Activated naive CD8-positive, alpha-beta T cell treated with anti-CD3 and anti-CD28 coated beads, Interleukin-2, amount 10 ng/mL, durations not matched to agents 7 days and 5 days (primary cell): ENCODE measurements at regions not wholly inside any gene's neighbourhood (a gene's known extent, or its start where the extent isn't known, plus 50 kb on each side); places are given as distances from the start of the nearest gene placed in this dataset.
"Not testable (repeated sequence)": the region's sequence is repeated elsewhere in the genome, so short reads cannot be mapped to it uniquely, and the experiment has no call there.

ENCODE experiments used
- ATAC-seq: fragments of 150-1000 bp; cut with Tn5 transposase; one replicate; pipeline ENCODE4 v1.10.0; 2021; ENCODE audit warnings: low read depth, moderate library complexity
- POLR2A ChIA-PET: fragments of 350-600 bp; sonication (Branson Sonifier 250); formaldehyde crosslinking; loops from one replicate; lab custom pipeline; 2021; ENCODE audit warnings: antibody characterized with exemption; lab: Charles Lee
- DNase-seq: peaks from one replicate; pipeline ENCODE4 v3.0.0; 2021
- H3K27ac Mint-ChIP-seq: one replicate; pipeline ENCODE4 v1.8.0; 2022; ENCODE audit warnings: mild to moderate bottlenecking, mixed read lengths
- H3K27me3 Mint-ChIP-seq: one replicate; pipeline ENCODE4 v1.8.0; 2022; ENCODE audit warnings: mild to moderate bottlenecking, moderate library complexity, mixed read lengths
- H3K36me3 Mint-ChIP-seq: one replicate; pipeline ENCODE4 v1.8.0; 2021; ENCODE audit warnings: mild to moderate bottlenecking, mixed read lengths
- H3K4me1 Mint-ChIP-seq: one replicate; pipeline ENCODE4 v1.8.0; 2021; ENCODE audit warnings: mixed read lengths
- H3K4me3 Mint-ChIP-seq: one replicate; pipeline ENCODE4 v1.8.0; 2022; ENCODE audit warnings: mild to moderate bottlenecking, moderate library complexity, mixed read lengths
- H3K9me3 Mint-ChIP-seq: one replicate; pipeline ENCODE4 v1.8.0; 2021; ENCODE audit warnings: mixed read lengths

DNA sequence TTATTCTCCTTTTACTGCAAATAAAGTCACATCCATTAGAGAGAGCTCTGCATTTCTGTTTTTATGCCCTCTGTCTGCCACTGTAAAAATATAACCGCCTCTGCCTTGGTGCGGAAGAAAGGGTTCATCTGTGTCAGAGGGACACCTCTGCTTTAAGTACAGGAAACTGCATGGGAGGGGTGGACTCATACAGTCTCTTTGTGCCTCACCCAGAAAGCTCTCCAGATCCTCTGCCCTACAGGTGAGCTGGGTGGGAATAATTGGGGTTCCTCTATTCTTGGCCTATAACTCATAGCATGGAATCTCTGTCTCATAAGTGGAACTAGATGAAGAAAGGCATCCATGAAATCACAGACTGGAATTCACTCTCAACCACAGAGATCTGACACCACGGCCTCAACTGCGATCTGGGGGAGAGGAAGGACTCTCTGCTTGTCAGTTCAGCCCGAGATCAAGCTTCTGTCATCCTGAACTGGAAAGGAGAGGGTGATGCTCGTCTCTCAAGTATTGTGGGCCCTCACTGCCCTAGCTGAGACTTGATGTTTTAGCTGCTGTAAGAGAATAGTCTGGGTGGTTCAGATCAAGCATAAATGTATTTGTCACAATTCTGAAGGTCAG, 702.3 kb downstream of the TMEM121 start:
- H3K27me3 Mint-ChIP-seq: no peaks in the 10 kb centered on the region
- peak overlapping the region; percentile 81 for H3K4me3 Mint-ChIP-seq
- ATAC-seq (peak; percentile 96), DNase-seq (no peak)
- POLR2A ChIA-PET: interaction anchor here (0.6 kb wide), 1 partner anchor 8 kb away, joined by 3 read pairs; no protein-coding TSS in a partner anchor
- H3K4me1 Mint-ChIP-seq: peaks cover 22% of the 10 kb centered on the region
- H3K27ac Mint-ChIP-seq: peak overlapping the region; percentile 91
- H3K36me3 Mint-ChIP-seq: peaks cover 2% of the 10 kb centered on the region
- no peaks in the 10 kb centered on the region for H3K9me3 Mint-ChIP-seq

DNA sequence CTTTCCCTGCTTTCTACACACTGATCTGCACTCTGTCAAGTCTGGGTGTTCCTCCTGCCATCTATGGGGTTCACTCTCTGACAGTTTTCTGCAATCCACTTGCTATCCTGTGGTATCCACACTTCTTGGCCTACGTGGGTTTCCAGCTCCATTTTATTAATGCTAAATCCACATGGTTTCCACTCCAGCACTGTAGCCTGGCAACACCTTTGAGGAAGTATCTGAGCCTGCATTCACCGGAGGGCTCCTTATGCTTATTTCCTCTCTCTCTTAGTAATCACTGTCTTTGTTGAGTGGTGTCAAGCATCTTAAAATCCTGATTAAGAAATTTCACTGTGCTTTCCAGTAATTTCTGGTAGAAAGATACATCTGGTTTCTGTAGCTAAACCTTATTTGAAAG, 703.7 kb downstream of the TMEM121 start:
- no peaks in the 10 kb centered on the region for H3K9me3 Mint-ChIP-seq
- POLR2A ChIA-PET: interaction anchor here (1.1 kb wide), 1 partner anchor 8 kb away, joined by 4 read pairs; no protein-coding TSS in a partner anchor
- H3K4me1 Mint-ChIP-seq: peaks cover 15% of the 10 kb centered on the region
- H3K36me3 Mint-ChIP-seq: no peaks in the 10 kb centered on the region
- no peaks in the 10 kb centered on the region for H3K27me3 Mint-ChIP-seq
- no peak overlapping the region for H3K4me3 Mint-ChIP-seq
- ATAC-seq (no peak), DNase-seq (no peak)
- H3K27ac Mint-ChIP-seq: no peak overlapping the region

GRCh38 chr14:106233191-106233590, 706.8 kb downstream of the TMEM121 start:
- H3K27me3 Mint-ChIP-seq: peaks cover 14% of the 10 kb centered on the region
- H3K4me3 Mint-ChIP-seq, DNase-seq, H3K9me3 Mint-ChIP-seq, ATAC-seq, H3K36me3 Mint-ChIP-seq, H3K27ac Mint-ChIP-seq, POLR2A ChIA-PET: not testable (repeated sequence)
- H3K4me1 Mint-ChIP-seq: peaks cover 15% of the 10 kb centered on the region

DNA sequence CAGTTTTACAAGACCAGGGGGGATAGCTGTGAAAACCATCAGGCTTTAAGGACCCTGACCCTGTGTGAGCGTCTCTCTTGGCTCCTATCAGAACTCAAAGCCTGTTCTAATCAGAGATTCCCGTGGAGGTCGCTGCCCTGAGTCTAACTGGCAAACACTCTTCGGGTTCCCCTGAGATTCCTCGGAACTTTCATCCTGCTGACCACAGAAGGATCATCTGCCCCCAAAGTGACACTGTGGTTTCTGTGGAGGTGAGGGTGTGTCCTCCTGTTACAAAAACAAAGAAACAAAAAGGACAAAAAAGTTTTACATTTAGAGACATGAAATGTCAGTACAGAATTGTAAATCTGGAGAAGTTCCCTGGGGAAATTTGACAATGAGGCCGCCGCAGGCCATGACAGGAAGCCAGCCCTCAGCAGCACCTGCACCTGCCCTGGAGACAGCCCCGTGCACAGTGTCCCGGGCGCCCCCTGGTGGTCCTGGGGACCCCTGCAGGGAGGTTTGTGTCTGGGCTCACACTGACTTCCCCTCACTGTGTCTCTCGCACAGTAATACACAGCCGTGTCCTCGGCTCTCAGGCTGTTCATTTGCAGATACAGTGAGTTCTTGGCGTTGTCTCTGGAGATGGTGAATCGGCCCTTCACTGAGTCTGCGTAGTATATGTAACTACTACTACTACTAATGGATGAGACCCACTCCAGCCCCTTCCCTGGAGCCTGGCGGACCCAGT, 708.3 kb downstream of the TMEM121 start:
- H3K27ac Mint-ChIP-seq, POLR2A ChIA-PET, H3K4me3 Mint-ChIP-seq: not testable (repeated sequence)

GRCh38 chr14:106235356-106236159, 709.2 kb downstream of the TMEM121 start:
- no peak overlapping the region for H3K27ac Mint-ChIP-seq

More for the DNA sequence above, 708.3 kb downstream of the TMEM121 start:
- not testable (repeated sequence) for ATAC-seq, H3K9me3 Mint-ChIP-seq, DNase-seq, H3K36me3 Mint-ChIP-seq, H3K4me1 Mint-ChIP-seq
- H3K27me3 Mint-ChIP-seq: peaks cover 18% of the 10 kb centered on the region

GRCh38 chr14:106248321-106249192, 722.2 kb downstream of the TMEM121 start:
- POLR2A ChIA-PET: no interaction called here
- ATAC-seq (no peak), DNase-seq (no peak)
- H3K4me3 Mint-ChIP-seq: no peak overlapping the region
- peaks cover 3% of the 10 kb centered on the region for H3K36me3 Mint-ChIP-seq
- peaks cover 8% of the 10 kb centered on the region for H3K4me1 Mint-ChIP-seq
- peaks cover 43% of the 10 kb centered on the region for H3K27me3 Mint-ChIP-seq
- no peak overlapping the region for H3K27ac Mint-ChIP-seq
- H3K9me3 Mint-ChIP-seq: no peaks in the 10 kb centered on the region

More at GRCh38 chr14:106235356-106236159, 709.2 kb downstream of the TMEM121 start:
- H3K27me3 Mint-ChIP-seq: peaks cover 27% of the 10 kb centered on the region
- no peaks in the 10 kb centered on the region for H3K9me3 Mint-ChIP-seq
- H3K4me3 Mint-ChIP-seq: no peak overlapping the region
- H3K4me1 Mint-ChIP-seq: peaks cover 7% of the 10 kb centered on the region
- ATAC-seq: no peak
- DNase-seq: no peak
- POLR2A ChIA-PET: no interaction called here
- H3K36me3 Mint-ChIP-seq: no peaks in the 10 kb centered on the region

- peaks cover 35% of the 10 kb centered on the region for H3K27me3 Mint-ChIP-seq
- H3K27ac Mint-ChIP-seq, POLR2A ChIA-PET, H3K36me3 Mint-ChIP-seq, H3K4me1 Mint-ChIP-seq, H3K9me3 Mint-ChIP-seq, DNase-seq, ATAC-seq, H3K4me3 Mint-ChIP-seq: not testable (repeated sequence)
These were observed 727.6 kb downstream of the TMEM121 start for GRCh38 chr14:106253995-106254394.

GRCh38 chr14:106257569-106257994, 731.2 kb downstream of the TMEM121 start:
- H3K27ac Mint-ChIP-seq, H3K36me3 Mint-ChIP-seq, H3K9me3 Mint-ChIP-seq, POLR2A ChIA-PET, H3K4me1 Mint-ChIP-seq, H3K4me3 Mint-ChIP-seq, ATAC-seq: not testable (repeated sequence)
- peak; percentile 85 for DNase-seq
- H3K27me3 Mint-ChIP-seq: peaks cover 50% of the 10 kb centered on the region

DNA sequence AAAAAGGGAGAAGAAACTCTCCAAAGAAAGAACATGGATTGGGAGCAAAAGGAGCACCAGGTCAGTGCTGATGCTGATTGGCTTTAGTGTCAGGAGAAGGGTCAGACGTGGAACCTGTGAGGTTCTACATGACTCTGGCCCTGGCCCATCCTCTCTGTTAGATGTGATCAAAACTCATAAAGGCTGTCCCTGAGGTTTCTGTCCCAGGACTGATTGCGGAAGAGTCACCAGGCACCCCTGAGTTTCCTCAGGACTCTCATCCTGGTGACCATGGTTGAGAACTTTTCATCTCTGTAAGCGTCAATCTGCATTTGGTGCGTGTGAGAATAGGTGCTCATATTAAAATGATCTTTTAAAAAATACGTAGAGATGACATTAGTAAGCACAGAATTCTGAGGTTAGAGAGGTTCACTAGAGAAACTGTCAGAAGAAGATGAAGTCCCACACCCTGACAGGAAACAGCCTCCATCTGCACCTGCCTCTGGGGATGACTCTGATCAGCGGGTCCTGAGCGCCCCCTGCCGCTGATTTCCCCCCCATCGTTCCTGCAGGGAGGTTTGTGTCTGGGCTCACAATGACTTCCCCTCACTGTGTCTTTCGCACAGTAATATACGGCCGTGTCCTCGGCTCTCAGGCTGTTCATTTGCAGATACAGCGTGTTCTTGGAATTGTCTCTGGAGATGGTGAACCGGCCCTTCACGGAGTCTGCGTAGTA, 741.8 kb downstream of the TMEM121 start:
- no peaks in the 10 kb centered on the region for H3K36me3 Mint-ChIP-seq
- ATAC-seq: peak; percentile 89
- H3K9me3 Mint-ChIP-seq: no peaks in the 10 kb centered on the region
- peak; percentile 90 for DNase-seq
- peaks cover 46% of the 10 kb centered on the region for H3K27me3 Mint-ChIP-seq
- H3K4me1 Mint-ChIP-seq: peaks cover 5% of the 10 kb centered on the region
- H3K27ac Mint-ChIP-seq: no peak overlapping the region
- no peak overlapping the region for H3K4me3 Mint-ChIP-seq
- POLR2A ChIA-PET: no interaction called here

DNA sequence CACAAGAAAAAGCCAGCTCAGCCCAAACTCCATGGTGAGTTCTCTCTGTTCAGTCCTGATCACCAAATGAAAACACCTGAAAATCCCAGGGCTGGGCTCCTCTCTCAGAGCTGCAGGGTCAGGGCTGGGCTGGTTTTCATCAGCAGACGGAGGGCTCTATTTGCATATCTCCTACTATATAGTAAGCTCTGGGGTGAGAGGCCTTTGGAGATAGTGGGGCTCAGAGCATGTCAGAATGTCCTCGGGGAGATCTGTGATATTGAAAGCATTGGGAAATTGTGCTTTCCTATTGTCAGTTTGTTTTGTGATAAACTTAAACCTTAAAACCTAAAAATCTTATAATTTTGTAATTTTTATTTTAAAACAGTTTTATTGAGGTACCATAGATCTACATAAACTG, 742.6 kb downstream of the TMEM121 start:
- Mint-ChIP-seq H3K36me3 (no peaks in the 10 kb centered on the region), H3K9me3 (no peaks in the 10 kb centered on the region), H3K4me3 (no peak overlapping the region), H3K27ac (no peak overlapping the region), H3K27me3 (peaks cover 49% of the 10 kb centered on the region), H3K4me1 (peaks cover 5% of the 10 kb centered on the region)
- ATAC-seq (no peak), DNase-seq (no peak)
- POLR2A ChIA-PET: no interaction called here

DNA sequence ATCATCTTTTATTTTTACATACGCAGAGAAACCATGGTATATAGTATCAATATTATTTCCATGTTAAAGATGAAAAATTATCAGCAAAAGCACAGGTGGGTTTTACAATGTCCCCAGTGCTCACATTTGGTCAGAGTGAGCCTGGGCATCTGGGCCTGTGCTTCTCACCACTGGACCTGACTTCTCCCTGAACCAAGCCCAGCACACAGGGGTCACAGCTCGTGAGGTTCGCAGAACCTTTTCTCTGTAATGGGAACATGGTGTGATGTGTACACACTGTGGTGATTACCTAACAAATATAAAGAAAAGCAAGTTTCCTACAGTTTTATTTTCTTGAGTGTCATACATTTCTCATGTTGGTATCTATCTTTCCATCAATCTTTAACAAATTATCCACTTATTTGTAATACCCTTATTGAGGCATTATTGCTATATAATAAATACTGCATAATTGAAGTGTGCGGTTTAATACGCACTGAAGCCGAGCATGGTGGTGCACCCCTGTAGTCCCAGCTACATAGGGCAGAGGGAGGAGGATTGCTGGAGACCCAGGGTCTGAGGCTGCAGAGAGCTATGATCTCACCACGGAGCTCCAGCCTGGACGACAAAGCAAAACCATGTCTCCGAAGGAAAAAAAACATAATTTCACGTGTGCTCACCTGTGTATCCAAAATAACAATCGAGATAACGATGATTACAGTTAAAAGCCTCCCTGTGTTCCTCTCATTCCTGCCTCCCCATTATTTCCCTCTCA, 743.2 kb downstream of the TMEM121 start:
- Mint-ChIP-seq H3K9me3 (no peaks in the 10 kb centered on the region), H3K27ac (no peak overlapping the region), H3K4me1 (peaks cover 5% of the 10 kb centered on the region), H3K36me3 (no peaks in the 10 kb centered on the region), H3K27me3 (peaks cover 51% of the 10 kb centered on the region), H3K4me3 (no peak overlapping the region)
- ATAC-seq: no peak
- DNase-seq: no peak
- POLR2A ChIA-PET: no interaction called here
